ENCODE measurements at regions not wholly inside any gene's neighbourhood (a gene's known extent, or its start where the extent isn't known, plus 50 kb on each side); places are given as distances from the start of the nearest gene placed in this dataset.

DNA sequence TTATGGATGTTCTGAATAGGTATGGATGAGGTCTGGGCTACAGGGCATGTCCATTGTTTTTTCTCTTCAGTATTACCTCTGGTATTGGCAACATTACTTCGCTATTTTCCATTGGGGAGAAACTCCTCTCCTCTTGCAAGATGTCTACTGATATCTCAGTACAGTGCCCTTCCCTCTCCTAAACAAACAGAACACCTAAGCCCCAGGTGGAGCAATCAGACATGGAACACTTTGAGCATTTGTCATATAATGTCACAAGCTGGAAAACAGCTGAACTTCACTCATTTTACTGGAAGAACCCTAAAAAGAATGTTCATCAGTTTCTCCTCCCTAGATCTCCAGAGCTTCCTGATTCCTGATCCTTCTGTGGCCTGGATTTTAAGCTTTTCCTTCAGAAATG, 339.8 kb downstream of the FRK start:
- Mint-ChIP-seq H3K4me1 (no peaks in the 10 kb centered on the region), H3K27me3 (ENCODE audit: low read depth) (peaks cover 9% of the 10 kb centered on the region), H3K9me3 (peaks cover 16% of the 10 kb centered on the region), H3K27ac (no peak overlapping the region), H3K4me3 (no peak overlapping the region), H3K36me3 (no peaks in the 10 kb centered on the region)
- no peak for DNase-seq (ENCODE audit: low spot score in 2 of 2, unreplicated experiment in 2 of 2)
- TF ChIP-seq, protein P1, sequence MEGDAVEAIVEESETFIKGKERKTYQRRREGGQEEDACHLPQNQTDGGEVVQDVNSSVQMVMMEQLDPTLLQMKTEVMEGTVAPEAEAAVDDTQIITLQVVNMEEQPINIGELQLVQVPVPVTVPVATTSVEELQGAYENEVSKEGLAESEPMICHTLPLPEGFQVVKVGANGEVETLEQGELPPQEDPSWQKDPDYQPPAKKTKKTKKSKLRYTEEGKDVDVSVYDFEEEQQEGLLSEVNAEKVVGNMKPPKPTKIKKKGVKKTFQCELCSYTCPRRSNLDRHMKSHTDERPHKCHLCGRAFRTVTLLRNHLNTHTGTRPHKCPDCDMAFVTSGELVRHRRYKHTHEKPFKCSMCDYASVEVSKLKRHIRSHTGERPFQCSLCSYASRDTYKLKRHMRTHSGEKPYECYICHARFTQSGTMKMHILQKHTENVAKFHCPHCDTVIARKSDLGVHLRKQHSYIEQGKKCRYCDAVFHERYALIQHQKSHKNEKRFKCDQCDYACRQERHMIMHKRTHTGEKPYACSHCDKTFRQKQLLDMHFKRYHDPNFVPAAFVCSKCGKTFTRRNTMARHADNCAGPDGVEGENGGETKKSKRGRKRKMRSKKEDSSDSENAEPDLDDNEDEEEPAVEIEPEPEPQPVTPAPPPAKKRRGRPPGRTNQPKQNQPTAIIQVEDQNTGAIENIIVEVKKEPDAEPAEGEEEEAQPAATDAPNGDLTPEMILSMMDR (IDR thresholded peaks at IDR 0.05; ENCODE audit: unreplicated experiment), result no peak

DNA sequence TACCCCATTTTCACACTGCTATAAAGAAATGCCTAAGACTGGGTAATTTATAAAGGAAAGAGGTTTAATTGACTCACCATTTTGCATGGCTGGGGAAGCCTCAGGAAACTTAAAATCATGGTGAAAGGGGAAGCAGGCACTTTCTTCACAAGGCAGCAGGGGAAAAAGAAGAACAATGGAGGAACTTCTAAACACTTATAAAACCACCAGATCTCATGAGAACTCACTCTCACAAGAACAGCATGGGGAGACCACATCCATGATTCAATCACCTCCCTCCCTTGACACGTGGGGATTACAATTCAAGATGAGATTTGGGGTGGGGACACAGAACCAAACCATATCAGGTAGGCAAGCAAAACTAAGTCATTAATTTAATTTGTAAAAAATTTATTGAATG, 343.2 kb downstream of the FRK start:
- Mint-ChIP-seq H3K27me3 (ENCODE audit: low read depth) (no peaks in the 10 kb centered on the region), H3K36me3 (no peaks in the 10 kb centered on the region), H3K4me3 (no peak overlapping the region), H3K27ac (no peak overlapping the region), H3K9me3 (no peaks in the 10 kb centered on the region), H3K4me1 (peaks cover 5% of the 10 kb centered on the region)
- TF ChIP-seq, protein P1 (IDR thresholded peaks at IDR 0.05; ENCODE audit: unreplicated experiment), result no peak
- no peak for DNase-seq (ENCODE audit: low spot score in 2 of 2, unreplicated experiment in 2 of 2)

DNA sequence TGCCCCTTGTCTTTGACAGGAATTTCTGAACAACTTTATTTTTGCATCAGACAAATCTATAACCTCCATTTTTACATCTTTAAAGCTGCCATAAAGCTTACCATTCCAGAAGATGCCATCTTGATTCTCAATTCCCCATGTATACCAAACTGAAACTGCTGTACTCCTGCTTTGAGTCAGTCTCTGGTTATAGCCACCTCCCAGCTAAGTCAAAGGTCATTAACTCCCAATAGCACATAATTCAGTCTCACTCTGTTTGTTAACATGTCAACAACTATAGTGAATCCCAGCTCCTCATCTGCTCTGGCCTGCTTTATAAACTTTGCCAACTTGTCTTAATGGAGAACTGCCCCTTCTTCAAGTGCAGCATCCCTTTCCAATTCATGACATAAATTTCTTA, 343.6 kb downstream of the FRK start:
- Mint-ChIP-seq H3K9me3 (no peaks in the 10 kb centered on the region), H3K27me3 (ENCODE audit: low read depth) (no peaks in the 10 kb centered on the region), H3K36me3 (no peaks in the 10 kb centered on the region), H3K27ac (no peak overlapping the region), H3K4me1 (peaks cover 9% of the 10 kb centered on the region), H3K4me3 (no peak overlapping the region)
- DNase-seq (ENCODE audit: low spot score in 2 of 2, unreplicated experiment in 2 of 2), result no peak
- TF ChIP-seq, protein P1 (IDR thresholded peaks at IDR 0.05; ENCODE audit: unreplicated experiment), result no peak

DNA sequence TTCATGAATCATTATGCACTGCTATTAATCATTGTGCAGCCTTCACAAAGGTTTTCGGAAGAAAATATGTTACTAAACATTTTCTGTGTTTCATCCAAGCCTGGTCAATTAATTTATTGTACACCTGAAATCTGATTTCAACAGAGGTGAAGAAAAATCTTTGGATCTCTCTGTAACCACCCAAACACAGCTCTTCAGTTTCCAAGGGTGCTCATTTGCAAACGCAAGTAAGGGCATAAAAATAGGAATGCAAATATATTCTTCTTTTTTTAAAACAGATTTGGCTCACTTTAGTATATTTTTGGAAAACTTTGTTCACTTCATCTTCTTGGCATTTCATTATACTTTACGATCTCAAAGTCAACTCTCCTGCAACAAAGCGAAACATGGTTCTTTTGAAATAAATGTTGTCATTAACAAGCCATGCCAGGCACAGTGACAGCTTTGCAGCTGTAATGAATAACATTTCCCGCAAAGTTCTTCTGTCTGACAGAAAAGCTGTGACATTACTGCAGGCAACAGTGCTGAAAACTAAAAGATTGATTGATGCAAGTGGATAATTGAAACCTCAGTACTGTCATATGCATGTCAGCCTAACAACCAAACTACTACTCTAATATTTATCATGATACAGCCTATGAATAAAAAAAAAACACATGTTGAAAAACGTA, 348.3 kb downstream of the FRK start:
- Mint-ChIP-seq H3K4me1 (peaks cover 9% of the 10 kb centered on the region), H3K9me3 (no peaks in the 10 kb centered on the region), H3K36me3 (no peaks in the 10 kb centered on the region), H3K4me3 (no peak overlapping the region), H3K27ac (no peak overlapping the region), H3K27me3 (ENCODE audit: low read depth) (no peaks in the 10 kb centered on the region)
- no peak for DNase-seq (ENCODE audit: low spot score in 2 of 2, unreplicated experiment in 2 of 2)
- TF ChIP-seq, protein P1 (IDR thresholded peaks at IDR 0.05; ENCODE audit: unreplicated experiment), result no peak

DNA sequence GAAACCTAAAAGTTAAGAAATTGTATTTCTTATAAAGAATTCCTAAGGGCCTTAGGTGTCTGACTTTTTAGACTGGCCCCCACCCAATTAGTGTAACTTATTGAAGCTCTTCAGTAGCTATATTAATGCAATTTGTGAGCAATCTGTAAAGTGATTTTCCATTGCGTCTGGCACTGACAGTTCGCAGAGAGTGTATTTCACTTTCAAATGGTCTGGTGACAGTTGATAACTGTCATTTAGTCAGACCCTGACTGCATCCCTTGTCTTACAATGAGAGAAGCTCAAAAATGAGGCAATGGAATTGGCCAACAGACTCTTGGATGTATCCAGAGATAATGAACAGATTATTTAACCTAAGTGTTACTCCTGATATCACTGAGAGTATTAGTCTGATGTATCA, 351.8 kb downstream of the FRK start:
- H3K36me3 Mint-ChIP-seq, result no peaks in the 10 kb centered on the region
- H3K27ac Mint-ChIP-seq, result no peak overlapping the region
- no peaks in the 10 kb centered on the region for H3K27me3 Mint-ChIP-seq (ENCODE audit: low read depth)
- no peaks in the 10 kb centered on the region for H3K9me3 Mint-ChIP-seq
- DNase-seq (ENCODE audit: low spot score in 2 of 2, unreplicated experiment in 2 of 2), result no peak
- TF ChIP-seq, protein P1 (IDR thresholded peaks at IDR 0.05; ENCODE audit: unreplicated experiment), result no peak
- H3K4me1 Mint-ChIP-seq, result peaks cover 12% of the 10 kb centered on the region
- no peak overlapping the region for H3K4me3 Mint-ChIP-seq

DNA sequence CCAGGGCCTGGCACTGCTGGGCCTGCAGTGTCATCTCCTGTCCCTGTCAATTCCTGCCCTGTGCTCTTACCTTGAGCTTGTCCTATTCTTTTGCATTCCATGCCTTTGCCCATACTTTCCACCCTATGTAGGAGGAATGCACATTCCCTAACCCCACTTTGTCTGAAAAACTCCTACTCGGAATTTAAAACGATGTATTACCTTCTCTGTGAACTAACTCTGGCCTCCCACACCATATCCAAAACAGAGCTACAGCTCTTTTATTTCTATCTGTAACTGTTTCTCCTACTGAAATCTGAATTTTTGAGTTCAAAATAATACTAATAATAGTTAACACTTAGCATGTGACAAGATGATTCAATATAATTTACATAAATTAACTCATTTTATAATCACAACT, 353.7 kb downstream of the FRK start:
- Mint-ChIP-seq H3K27ac (no peak overlapping the region), H3K36me3 (peaks cover 3% of the 10 kb centered on the region)
- TF ChIP-seq, protein P1 (IDR thresholded peaks at IDR 0.05; ENCODE audit: unreplicated experiment), result no peak

More for the DNA sequence above, 353.7 kb downstream of the FRK start:
- Mint-ChIP-seq H3K9me3 (peaks cover 11% of the 10 kb centered on the region), H3K4me3 (no peak overlapping the region), H3K27me3 (ENCODE audit: low read depth) (no peaks in the 10 kb centered on the region), H3K4me1 (peaks cover 3% of the 10 kb centered on the region)
- DNase-seq (ENCODE audit: low spot score in 2 of 2, unreplicated experiment in 2 of 2), result no peak

Data from mesothelial cell of epicardium (in vitro differentiated cells).